A673 (cell line): ENCODE measurements at regions not wholly inside any gene's neighbourhood (a gene's known extent, or its start where the extent isn't known, plus 50 kb on each side); places are given as distances from the start of the nearest gene placed in this dataset.

Source experiments
- CTCF ChIP-seq: fragments of 300-800, 200-600 bp; sonication (generic); conservative IDR thresholded peaks from 2 replicates; pipeline ENCODE4 v1.5.1; 2017; ENCODE audit warnings: low read depth, mild to moderate bottlenecking, antibody characterized with exemption, low read length, moderate library complexity, mixed read lengths
- EZH2 ChIP-seq: fragments of 200-600 bp; sonication (generic); IDR thresholded peaks from 2 replicates; pipeline ENCODE4 v1.6.1; 2017; ENCODE audit warnings: borderline replicate concordance, low read depth, mild to moderate bottlenecking, mixed read lengths, antibody characterized with exemption, low read length; ENCODE audit not compliant: poor library complexity, severe bottlenecking

- TF ChIP-seq CTCF = no peak
- TF ChIP-seq EZH2 = no peak
Observed at GRCh38 chr6:126173265-126173664, 166.7 kb upstream of the CENPW start.
